ENCODE measurements at regions not wholly inside any gene's neighbourhood (a gene's known extent, or its start where the extent isn't known, plus 50 kb on each side); places are given as distances from the start of the nearest gene placed in this dataset.

DNA sequence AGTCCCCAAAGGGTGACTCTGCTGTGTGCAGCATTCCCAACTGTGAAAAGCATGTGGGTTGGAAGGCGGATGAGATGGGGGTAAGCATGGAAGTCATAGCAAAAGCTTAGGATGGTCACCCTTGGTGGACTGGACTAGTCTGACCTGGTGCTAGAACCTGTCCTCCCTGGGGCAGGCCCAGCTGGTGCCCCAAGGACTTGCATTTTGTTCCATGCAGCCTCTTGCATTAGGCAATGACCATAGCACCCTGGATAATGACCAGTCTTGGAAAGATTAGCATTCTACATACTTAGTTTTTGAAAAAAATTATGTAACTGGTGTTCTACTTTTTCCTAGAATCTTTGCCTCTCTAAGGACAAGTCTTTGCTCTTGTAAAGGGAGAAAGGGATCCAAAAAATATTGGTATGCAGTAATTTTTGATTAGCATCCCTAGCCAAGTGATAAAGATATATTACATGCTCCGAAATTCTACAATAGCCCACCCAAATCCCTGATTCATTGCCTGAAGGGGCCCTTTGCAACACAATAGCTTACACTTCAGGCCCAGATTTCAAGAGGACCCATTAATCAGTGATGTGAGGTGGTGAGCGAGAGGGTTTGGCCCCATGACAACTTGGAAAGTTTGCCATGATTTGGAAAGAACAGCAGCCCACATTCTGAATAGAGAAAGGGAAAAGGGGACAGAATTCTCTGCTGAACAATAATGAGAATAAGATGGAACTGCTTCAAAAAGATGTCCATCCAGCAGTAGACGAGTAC is 93.3 kb upstream of the CD180 start:
- H3K4me1 Mint-ChIP-seq (ENCODE audit: low read depth) = no peaks in the 10 kb centered on the region
- DNase-seq (no peak), ATAC-seq (no peak)
- H3K4me3 Mint-ChIP-seq = no peak overlapping the region
- H3K9me3 Mint-ChIP-seq = no peaks in the 10 kb centered on the region
- H3K36me3 Mint-ChIP-seq (ENCODE audit: insufficient read depth) = no peaks in the 10 kb centered on the region
- peaks cover 7% of the 10 kb centered on the region for H3K27me3 Mint-ChIP-seq (ENCODE audit: low read depth)

DNA sequence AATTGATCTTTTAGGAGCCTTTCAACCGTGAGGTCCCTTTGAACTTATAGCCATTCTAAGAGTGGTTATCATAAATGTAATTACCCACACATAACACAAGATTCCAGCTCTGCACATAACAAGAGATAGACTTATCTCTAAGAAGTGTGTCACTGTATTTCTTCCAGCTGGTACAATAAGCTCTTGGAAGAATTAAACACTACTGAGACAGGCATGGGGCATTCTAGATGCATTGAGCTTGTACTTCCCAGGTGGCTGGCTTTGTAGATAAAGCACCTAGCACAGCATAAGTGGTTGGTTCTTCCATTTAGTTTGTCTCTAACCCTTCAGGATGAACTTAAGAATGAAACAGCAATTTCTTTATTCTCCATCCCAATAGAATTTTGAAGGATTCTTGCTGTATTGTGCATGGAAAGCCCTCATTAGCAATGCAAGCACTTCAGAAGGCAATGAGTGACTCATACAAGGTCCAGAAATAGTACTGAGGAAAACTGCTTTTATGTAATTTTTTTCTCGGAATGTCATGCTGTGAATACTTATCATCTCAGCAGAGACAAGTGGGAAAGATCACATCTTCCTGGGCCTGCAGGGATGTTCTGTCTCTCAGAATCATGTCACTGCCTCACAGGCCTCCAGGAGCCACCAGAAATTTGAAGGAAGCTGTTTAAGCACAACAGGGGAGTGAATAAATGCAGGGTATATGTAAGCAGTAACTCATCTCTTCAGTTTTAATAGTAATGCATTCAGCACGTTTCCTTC is 91.1 kb upstream of the CD180 start:
- Mint-ChIP-seq H3K36me3 (ENCODE audit: insufficient read depth) (no peaks in the 10 kb centered on the region), H3K9me3 (no peaks in the 10 kb centered on the region), H3K4me3 (no peak overlapping the region), H3K4me1 (ENCODE audit: low read depth) (no peaks in the 10 kb centered on the region), H3K27me3 (ENCODE audit: low read depth) (peaks cover 7% of the 10 kb centered on the region)
- ATAC-seq (no peak), DNase-seq (no peak)

DNA sequence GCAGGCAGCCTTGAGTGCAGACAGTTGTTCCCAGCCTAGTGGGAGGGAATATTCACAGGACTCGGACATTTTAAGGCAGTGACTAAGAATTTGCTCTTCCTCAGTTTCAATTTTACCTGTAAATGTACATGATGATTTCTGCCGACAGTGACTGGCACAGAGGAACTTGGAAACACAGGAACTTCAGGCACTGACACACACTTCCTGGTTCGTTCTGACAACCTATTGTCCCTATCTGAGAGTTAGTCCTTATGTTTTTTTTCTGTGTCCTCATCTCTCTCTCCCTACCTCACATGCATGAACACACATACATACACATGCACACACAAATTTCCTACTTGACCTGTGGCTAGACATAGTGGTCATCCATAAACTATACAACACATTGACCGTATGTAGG is 89.4 kb upstream of the CD180 start:
- no peak overlapping the region for H3K4me3 Mint-ChIP-seq
- DNase-seq = no peak
- no peak for ATAC-seq
- H3K36me3 Mint-ChIP-seq (ENCODE audit: insufficient read depth) = no peaks in the 10 kb centered on the region
- no peaks in the 10 kb centered on the region for H3K27me3 Mint-ChIP-seq (ENCODE audit: low read depth)
- no peaks in the 10 kb centered on the region for H3K9me3 Mint-ChIP-seq
- no peaks in the 10 kb centered on the region for H3K4me1 Mint-ChIP-seq (ENCODE audit: low read depth)

DNA sequence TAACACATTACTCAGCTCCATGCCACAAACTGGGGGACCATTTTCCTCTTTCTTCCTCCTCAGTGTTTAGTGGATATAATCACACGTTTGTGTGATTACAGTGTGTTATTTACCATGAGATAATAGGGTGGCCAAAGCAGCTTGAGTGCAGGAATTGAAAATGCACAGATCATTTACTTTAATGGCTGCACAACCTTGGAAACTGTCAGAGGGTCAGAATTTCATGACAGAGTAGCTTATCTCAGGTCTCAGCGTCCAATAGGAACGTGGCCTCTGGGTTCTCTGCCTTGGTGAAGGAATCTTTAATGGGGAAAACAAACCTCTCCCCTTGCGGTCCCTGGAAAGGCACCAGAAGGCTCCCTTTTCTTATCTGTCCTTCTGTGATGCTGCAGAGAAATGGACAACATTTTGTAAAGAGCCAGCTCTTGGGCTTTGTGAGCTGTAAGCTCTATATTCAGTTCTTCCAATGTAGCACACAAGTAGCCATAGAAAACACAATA is 87.4 kb upstream of the CD180 start:
- no peak for ATAC-seq
- no peak overlapping the region for H3K4me3 Mint-ChIP-seq
- no peaks in the 10 kb centered on the region for H3K4me1 Mint-ChIP-seq (ENCODE audit: low read depth)
- peaks cover 2% of the 10 kb centered on the region for H3K36me3 Mint-ChIP-seq (ENCODE audit: insufficient read depth)
- DNase-seq = no peak
- peaks cover 6% of the 10 kb centered on the region for H3K9me3 Mint-ChIP-seq
- no peaks in the 10 kb centered on the region for H3K27me3 Mint-ChIP-seq (ENCODE audit: low read depth)

DNA sequence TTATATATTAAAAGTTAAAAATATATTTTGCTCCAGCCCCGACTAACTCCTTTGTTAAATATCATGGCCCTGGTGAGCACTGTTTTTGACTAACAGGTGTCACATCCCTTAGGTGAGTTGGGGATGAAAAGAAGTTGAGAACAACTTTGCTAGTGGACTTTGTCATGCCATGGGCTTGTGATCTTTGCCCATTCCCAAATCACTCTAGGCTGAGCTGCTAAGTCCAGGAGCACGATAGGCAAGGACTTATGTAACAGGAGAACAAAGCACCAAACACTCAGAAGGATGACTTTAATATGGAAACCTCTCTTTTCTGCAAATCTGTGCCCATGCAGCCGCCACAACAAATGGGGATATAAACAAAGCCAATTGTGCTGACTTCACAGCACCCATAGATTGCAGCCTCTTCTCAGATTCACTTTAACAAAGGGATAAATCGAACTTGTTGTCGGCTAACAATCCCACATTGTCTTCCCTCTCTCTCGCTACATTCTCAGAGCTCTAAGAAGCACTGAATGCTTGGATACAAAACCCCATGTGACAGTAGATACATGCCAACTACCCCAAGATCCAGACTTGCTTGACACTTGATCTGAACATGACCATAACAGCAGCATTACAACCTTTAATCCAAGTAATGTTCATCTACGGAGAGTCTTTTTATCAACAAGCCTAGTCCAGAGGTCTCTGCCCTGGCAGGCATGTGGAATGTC is 86.8 kb upstream of the CD180 start:
- peaks cover 10% of the 10 kb centered on the region for H3K9me3 Mint-ChIP-seq
- DNase-seq (no peak), ATAC-seq (no peak)
- H3K36me3 Mint-ChIP-seq (ENCODE audit: insufficient read depth) = peaks cover 2% of the 10 kb centered on the region
- no peaks in the 10 kb centered on the region for H3K4me1 Mint-ChIP-seq (ENCODE audit: low read depth)
- H3K4me3 Mint-ChIP-seq = no peak overlapping the region
- H3K27me3 Mint-ChIP-seq (ENCODE audit: low read depth) = no peaks in the 10 kb centered on the region

DNA sequence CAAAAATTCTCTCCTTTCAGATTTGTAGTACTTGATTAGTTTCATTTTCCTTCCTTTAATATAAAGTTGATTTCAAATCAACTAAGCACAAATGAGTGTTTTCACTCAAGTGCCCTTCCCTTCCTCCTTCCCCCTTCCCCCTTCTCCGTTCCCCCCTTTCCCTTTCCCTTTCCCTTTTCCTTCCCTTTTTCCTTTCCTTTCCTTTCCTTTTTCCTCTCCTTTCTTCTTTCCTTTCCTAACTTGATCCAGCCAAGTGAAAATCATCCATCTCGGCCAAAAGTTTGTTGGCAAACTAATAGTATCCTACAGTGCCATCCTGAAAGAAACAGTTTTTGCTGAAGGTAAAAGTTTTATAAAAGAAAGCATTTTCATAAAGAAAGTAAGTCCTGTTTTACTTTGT is 85.3 kb upstream of the CD180 start:
- Mint-ChIP-seq H3K9me3 (peaks cover 21% of the 10 kb centered on the region), H3K4me1 (ENCODE audit: low read depth) (no peaks in the 10 kb centered on the region), H3K36me3 (ENCODE audit: insufficient read depth) (peaks cover 2% of the 10 kb centered on the region), H3K27me3 (ENCODE audit: low read depth) (no peaks in the 10 kb centered on the region), H3K4me3 (no peak overlapping the region)
- ATAC-seq (no peak), DNase-seq (no peak)

DNA sequence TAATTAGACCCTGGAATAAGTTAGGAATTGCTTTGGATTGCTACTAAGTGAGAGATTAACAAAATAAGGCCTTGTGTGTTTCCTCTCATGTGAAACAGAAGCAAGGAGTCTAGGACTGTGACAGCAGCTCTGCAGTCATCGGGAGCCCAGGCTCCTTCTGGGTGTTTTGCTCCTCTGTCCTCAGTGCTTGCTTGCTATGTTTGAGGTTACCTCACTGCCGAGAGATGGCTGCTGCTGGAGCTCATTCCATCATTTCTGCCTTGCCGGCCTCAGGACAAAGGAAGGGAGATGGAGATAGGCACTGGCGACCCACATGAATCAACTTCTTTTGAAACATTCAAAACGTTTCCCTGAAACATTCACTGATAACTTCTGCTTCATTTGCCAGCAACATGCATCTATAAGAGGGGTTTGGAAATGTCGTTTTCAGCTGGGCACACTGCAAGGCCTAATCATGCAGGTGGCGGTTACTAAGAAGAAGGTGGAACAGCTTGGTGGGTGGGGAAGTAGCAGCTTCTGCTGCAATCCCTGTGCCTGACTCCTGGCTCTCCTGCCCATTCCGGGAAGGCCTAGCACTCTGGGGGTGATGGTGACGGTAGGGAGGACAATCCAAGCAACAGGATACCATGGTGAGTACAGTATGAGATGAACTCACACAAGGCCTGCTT is 77.2 kb upstream of the CD180 start:
- no peak overlapping the region for H3K4me3 Mint-ChIP-seq
- no peak for DNase-seq
- no peaks in the 10 kb centered on the region for H3K4me1 Mint-ChIP-seq (ENCODE audit: low read depth)
- peaks cover 14% of the 10 kb centered on the region for H3K9me3 Mint-ChIP-seq
- H3K36me3 Mint-ChIP-seq (ENCODE audit: insufficient read depth) = no peaks in the 10 kb centered on the region
- H3K27me3 Mint-ChIP-seq (ENCODE audit: low read depth) = no peaks in the 10 kb centered on the region
- no peak for ATAC-seq

DNA sequence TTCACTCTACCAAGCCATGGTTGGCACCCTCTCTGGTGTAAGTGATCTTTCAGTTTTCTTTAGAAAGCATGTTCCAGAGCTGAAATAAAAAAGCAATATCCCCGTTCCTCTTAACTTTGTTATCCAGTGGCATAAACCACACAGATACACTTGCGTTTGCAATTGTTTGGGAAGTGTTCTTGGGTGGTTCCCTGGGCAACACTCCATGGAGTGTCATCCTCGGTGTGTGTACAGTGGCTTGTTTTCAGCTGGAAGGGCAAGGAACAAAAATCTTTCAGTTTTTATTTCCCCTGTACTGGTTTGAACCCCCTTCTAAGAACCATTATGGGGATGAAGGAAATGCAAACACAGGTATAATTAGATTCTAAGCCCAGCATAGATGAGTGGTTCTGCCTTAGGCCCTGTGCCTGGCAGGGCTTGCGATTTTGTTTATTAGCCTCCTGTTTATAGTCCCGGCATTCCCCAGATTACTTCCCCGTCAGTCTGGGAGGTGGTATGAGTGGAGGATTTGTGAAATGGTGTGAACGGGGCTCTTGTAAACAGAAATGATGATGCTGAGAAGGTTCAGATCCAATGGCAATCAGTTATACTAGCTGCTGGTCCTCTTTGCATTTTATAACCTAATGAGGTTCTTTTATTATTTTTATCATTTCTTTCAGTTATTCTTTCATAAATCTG is 76.0 kb upstream of the CD180 start:
- H3K9me3 Mint-ChIP-seq = peaks cover 2% of the 10 kb centered on the region
- no peak for ATAC-seq
- DNase-seq = no peak
- no peaks in the 10 kb centered on the region for H3K4me1 Mint-ChIP-seq (ENCODE audit: low read depth)
- no peak overlapping the region for H3K4me3 Mint-ChIP-seq
- H3K27me3 Mint-ChIP-seq (ENCODE audit: low read depth) = no peaks in the 10 kb centered on the region
- no peaks in the 10 kb centered on the region for H3K36me3 Mint-ChIP-seq (ENCODE audit: insufficient read depth)

DNA sequence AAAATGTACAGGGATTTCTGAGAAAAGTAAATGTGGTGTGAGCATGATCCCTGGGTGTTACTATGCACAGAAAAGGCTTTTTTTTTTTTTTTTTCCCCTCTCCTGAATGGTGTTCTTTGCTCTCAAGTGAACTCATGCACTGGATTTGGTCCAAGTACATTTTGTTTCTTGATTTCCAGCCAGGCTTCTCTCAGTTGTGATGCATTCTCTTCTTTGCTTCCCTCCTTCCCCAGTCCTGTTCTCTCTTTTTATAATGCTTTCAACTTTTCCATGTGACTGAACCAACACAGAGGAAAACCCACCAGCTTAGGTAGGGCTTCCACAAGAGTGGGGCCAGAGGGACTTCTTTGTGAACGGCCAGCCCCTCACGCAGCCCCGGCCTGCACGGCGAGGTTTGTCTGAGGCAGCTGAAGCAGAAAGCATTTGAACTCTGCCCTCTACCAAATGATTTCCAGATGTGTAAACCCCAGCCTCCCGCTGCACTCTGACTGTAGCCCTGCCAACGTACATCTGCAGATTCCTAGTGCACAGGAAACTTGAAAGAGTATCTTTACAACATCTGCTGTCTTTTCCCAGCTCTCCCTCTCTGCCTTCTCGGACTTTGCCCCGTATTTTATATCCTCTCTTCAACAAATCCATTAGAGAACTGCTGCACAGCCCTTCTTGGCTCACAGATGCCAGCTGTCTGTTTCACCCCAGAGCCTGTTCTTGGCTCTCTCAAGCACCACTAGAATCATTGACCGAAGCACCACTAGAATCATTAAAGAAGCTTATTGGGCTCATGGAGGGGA is 71.8 kb upstream of the CD180 start:
- Mint-ChIP-seq H3K27me3 (ENCODE audit: low read depth) (no peaks in the 10 kb centered on the region), H3K36me3 (ENCODE audit: insufficient read depth) (no peaks in the 10 kb centered on the region), H3K9me3 (no peaks in the 10 kb centered on the region), H3K4me1 (ENCODE audit: low read depth) (no peaks in the 10 kb centered on the region), H3K4me3 (no peak overlapping the region)
- DNase-seq (no peak), ATAC-seq (no peak)

DNA sequence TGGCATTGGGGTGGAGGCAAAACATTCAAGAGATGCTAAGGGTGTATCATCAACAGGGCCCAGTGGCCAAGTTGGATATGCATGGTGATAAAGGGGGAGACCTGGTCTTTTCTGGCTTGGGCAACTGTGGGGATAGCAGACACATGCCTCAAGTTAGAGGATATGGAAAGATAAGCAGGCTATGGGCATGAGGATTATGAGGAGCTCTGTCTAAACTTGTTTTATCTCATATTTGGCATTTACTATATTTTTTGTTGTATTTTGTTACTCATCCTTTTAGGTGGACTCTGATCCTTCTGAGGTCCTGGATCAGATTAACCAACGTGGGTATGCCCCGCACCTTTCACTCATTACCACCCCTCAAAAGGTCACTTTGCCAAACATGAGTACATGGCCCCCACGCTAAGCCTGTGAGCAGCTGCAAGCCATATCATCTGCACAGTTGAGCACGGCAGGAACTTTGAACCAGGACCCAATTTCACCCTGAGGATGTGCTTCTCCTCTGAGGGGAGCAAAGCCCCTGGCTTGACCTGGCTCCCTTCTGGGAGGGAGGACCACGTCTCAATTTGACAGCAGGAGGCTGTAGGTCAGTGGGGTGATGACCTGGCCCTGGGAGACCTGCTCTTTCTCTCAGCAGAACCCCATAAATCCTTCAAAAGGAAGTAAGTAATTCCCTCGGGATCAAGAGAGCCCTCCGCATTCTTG is 71.1 kb upstream of the CD180 start:
- ATAC-seq (no peak), DNase-seq (no peak)
- no peaks in the 10 kb centered on the region for H3K36me3 Mint-ChIP-seq (ENCODE audit: insufficient read depth)
- H3K4me3 Mint-ChIP-seq = no peak overlapping the region
- no peaks in the 10 kb centered on the region for H3K4me1 Mint-ChIP-seq (ENCODE audit: low read depth)
- no peaks in the 10 kb centered on the region for H3K27me3 Mint-ChIP-seq (ENCODE audit: low read depth)
- no peaks in the 10 kb centered on the region for H3K9me3 Mint-ChIP-seq

DNA sequence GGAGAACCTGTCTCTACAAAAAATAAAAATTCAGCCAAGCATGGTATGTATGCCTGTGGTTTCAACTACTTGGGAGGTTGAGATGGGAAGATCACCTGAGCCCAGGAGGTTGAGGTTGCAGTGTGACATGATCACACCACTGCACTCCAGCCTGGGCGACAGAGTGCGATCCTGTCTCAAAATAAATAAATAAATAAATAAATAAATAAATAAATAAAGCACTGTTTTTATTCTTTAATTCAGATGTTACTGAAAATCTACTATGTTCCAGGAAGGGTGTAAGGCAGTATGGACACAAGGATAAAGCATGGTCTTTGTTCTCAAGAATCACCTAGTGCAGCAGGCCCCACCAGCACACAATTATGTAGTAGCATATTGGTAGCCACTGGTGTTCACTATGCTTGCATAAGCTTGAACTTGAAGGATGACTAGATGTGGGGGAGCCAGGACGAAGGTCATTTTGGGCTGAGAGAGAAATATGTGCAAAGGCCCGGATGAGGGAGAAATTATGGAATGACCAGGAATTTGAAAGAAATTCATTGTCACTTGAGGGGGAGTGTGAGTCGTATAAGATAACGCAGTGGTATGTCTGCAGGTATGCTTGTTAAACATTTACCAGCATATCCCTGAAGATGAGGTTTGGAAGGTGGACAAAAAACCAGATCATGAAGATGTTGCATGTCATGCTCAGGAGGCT is 70.2 kb upstream of the CD180 start:
- no peak for ATAC-seq
- no peak overlapping the region for H3K4me3 Mint-ChIP-seq
- no peak for DNase-seq
- H3K9me3 Mint-ChIP-seq = no peaks in the 10 kb centered on the region
- H3K4me1 Mint-ChIP-seq (ENCODE audit: low read depth) = no peaks in the 10 kb centered on the region
- H3K27me3 Mint-ChIP-seq (ENCODE audit: low read depth) = no peaks in the 10 kb centered on the region
- H3K36me3 Mint-ChIP-seq (ENCODE audit: insufficient read depth) = no peaks in the 10 kb centered on the region

DNA sequence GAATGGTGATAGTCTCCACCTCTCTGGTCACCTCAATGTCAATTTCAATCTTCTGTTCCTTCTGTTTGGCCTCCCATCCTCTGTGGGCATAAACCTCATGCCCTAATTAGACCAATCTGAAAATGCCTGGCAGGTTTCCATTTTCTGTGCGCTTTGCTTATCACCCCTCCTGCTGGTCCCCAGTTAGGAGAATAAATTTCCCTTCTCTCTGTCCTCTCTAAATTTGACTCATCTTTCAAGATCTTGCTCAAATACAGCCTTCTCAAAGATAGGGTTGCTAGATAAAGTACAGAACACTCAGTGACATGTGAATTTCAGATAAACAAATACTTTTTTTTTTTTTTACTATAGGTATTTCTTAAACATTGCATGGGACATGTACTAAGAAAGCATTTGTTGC is 69.4 kb upstream of the CD180 start:
- no peaks in the 10 kb centered on the region for H3K4me1 Mint-ChIP-seq (ENCODE audit: low read depth)
- peaks cover 2% of the 10 kb centered on the region for H3K27me3 Mint-ChIP-seq (ENCODE audit: low read depth)
- no peak for DNase-seq
- H3K36me3 Mint-ChIP-seq (ENCODE audit: insufficient read depth) = no peaks in the 10 kb centered on the region
- H3K4me3 Mint-ChIP-seq = no peak overlapping the region
- no peaks in the 10 kb centered on the region for H3K9me3 Mint-ChIP-seq
- no peak for ATAC-seq

Measured in activated T-cell treated with anti-CD3 and anti-CD28 coated beads, Interleukin-2, amount 50 U/mL, for 4 hours (primary cell).